Vagina (tissue), 2 donors: ENCODE measurements at regions not wholly inside any gene's neighbourhood (a gene's known extent, or its start where the extent isn't known, plus 50 kb on each side); places are given as distances from the start of the nearest gene placed in this dataset.

ENCODE experiments used
- POLR2A ChIP-seq, 2 donors: fragments of 450-650 bp; IDR thresholded peaks; one replicate each; pipeline ENCODE4 v1.6.1; 2017; ENCODE audit warnings: antibody characterized with exemption in 2 of 2, mild to moderate bottlenecking in 2 of 2, moderate library complexity in 2 of 2
- POLR2AphosphoS5 ChIP-seq, 2 donors: sonication (generic); formaldehyde crosslinking; IDR thresholded peaks; one replicate each; pipeline ENCODE4 v1.9.0; 2017; ENCODE audit warnings: antibody characterized with exemption in 2 of 2, mild to moderate bottlenecking in 2 of 2, low read depth in 1 of 2; ENCODE audit not compliant: insufficient read depth in 1 of 2
- TF ChIP-seq, protein P1 (sequence below), 3 experiments: fragments of 450-650 bp in 2 of 3; fragments of 200-600 bp in 1 of 3; sonication (generic) in 1 of 3; IDR thresholded peaks; one replicate each; pipeline ENCODE4 v1.5.1; 2017 to 2019; ENCODE audit warnings: antibody characterized with exemption in 3 of 3, mild to moderate bottlenecking in 2 of 3, moderate library complexity in 2 of 3

DNA sequence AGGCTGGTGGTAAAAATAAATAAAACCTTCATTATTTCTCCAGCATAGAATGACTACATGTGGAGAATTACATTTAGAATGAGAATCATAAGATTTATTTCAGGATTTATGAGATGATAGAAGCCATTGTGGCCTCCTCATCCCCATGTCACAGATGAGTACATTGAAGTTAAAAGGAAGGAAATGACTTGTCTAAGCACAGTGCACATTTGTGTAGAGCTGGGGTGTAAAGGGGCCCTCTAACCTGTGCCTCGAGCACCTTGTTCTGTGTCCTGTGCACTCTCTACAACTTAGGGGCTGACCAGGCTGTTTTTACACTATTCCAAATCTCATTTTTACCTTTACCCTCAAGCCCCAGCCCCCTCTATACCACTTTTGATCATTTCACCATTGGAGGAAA, 179.4 kb downstream of the RHOU start:
- no peak for TF ChIP-seq POLR2AphosphoS5 (IDR thresholded peaks at IDR 0.05; ENCODE audit: insufficient read depth in 1 of 2, low read depth in 1 of 2)
- TF ChIP-seq, protein P1, sequence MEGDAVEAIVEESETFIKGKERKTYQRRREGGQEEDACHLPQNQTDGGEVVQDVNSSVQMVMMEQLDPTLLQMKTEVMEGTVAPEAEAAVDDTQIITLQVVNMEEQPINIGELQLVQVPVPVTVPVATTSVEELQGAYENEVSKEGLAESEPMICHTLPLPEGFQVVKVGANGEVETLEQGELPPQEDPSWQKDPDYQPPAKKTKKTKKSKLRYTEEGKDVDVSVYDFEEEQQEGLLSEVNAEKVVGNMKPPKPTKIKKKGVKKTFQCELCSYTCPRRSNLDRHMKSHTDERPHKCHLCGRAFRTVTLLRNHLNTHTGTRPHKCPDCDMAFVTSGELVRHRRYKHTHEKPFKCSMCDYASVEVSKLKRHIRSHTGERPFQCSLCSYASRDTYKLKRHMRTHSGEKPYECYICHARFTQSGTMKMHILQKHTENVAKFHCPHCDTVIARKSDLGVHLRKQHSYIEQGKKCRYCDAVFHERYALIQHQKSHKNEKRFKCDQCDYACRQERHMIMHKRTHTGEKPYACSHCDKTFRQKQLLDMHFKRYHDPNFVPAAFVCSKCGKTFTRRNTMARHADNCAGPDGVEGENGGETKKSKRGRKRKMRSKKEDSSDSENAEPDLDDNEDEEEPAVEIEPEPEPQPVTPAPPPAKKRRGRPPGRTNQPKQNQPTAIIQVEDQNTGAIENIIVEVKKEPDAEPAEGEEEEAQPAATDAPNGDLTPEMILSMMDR (IDR thresholded peaks at IDR 0.05), result no peak
- no peak for TF ChIP-seq POLR2A (IDR thresholded peaks at IDR 0.05)
